GM18951 (cell line): ENCODE measurements at regions not wholly inside any gene's neighbourhood (a gene's known extent, or its start where the extent isn't known, plus 50 kb on each side); places are given as distances from the start of the nearest gene placed in this dataset.

Experiments used
- POLR2A ChIP-seq: IDR thresholded peaks from 4 replicates; pipeline ENCODE4 v1.6.1; 2011; ENCODE audit warnings: mild to moderate bottlenecking; ENCODE audit not compliant: insufficient read length, insufficient read depth; ENCODE audit errors: extremely low read depth
- in situ Hi-C: fragments of 300-500 bp; cut with MboI; formaldehyde crosslinking; loops from one replicate; pipeline ENCODE4 v1.12.0; 2022; ENCODE audit warnings: low sequenced_read_pairs, mixed read lengths, inconsistent platforms; ENCODE audit not compliant: unreplicated experiment

- TF ChIP-seq POLR2A: no peak
These were observed 146.1 kb upstream of the TMCO5A start for GRCh38 chr15:37788330-37788729.

GRCh38 chr15:37788767-37789396 lies 145.6 kb upstream of the TMCO5A start:
- in situ Hi-C loops: no loop called here

More at GRCh38 chr15:37788330-37788729, 146.1 kb upstream of the TMCO5A start:
- in situ Hi-C loops: no loop called here

GRCh38 chr15:37789397-37789786 lies 145.0 kb upstream of the TMCO5A start:
- TF ChIP-seq POLR2A: no peak

More at GRCh38 chr15:37788767-37789396, 145.6 kb upstream of the TMCO5A start:
- no peak for TF ChIP-seq POLR2A

GRCh38 chr15:37789881-37790280 lies 144.6 kb upstream of the TMCO5A start:
- in situ Hi-C loops: no loop called here
- TF ChIP-seq POLR2A: no peak

More at GRCh38 chr15:37789397-37789786, 145.0 kb upstream of the TMCO5A start:
- in situ Hi-C loops: no loop called here

- TF ChIP-seq POLR2A: no peak
- in situ Hi-C loops: no loop called here
These were observed 142.7 kb upstream of the TMCO5A start for GRCh38 chr15:37791693-37792092.

- in situ Hi-C loops: no loop called here
- no peak for TF ChIP-seq POLR2A
These were observed 142.1 kb upstream of the TMCO5A start for GRCh38 chr15:37792351-37792750.

- in situ Hi-C loops: no loop called here
- TF ChIP-seq POLR2A: no peak
These were observed 140.6 kb upstream of the TMCO5A start for GRCh38 chr15:37793851-37794250.

GRCh38 chr15:37794947-37795346 lies 139.5 kb upstream of the TMCO5A start:
- TF ChIP-seq POLR2A: no peak
- in situ Hi-C loops: no loop called here

- in situ Hi-C loops: no loop called here
- no peak for TF ChIP-seq POLR2A
These were observed 132.9 kb upstream of the TMCO5A start for GRCh38 chr15:37801529-37801928.

- in situ Hi-C loops: no loop called here
- TF ChIP-seq POLR2A: no peak
These were observed 127.6 kb upstream of the TMCO5A start for GRCh38 chr15:37806808-37807207.

- TF ChIP-seq POLR2A: no peak
- in situ Hi-C loops: no loop called here
These were observed 124.1 kb upstream of the TMCO5A start for GRCh38 chr15:37810381-37810780.

- in situ Hi-C loops: no loop called here
- TF ChIP-seq POLR2A: no peak
These were observed 121.1 kb upstream of the TMCO5A start for GRCh38 chr15:37813306-37813705.

GRCh38 chr15:37814847-37815515 lies 119.5 kb upstream of the TMCO5A start:
- TF ChIP-seq POLR2A: no peak
- in situ Hi-C loops: no loop called here

GRCh38 chr15:37818152-37818677 lies 116.2 kb upstream of the TMCO5A start:
- in situ Hi-C loops: no loop called here
- TF ChIP-seq POLR2A: no peak

- in situ Hi-C loops: no loop called here
- no peak for TF ChIP-seq POLR2A
These were observed 115.2 kb upstream of the TMCO5A start for GRCh38 chr15:37819191-37819590.
